ENCODE measurements at regions not wholly inside any gene's neighbourhood (a gene's known extent, or its start where the extent isn't known, plus 50 kb on each side); places are given as distances from the start of the nearest gene placed in this dataset.

DNA sequence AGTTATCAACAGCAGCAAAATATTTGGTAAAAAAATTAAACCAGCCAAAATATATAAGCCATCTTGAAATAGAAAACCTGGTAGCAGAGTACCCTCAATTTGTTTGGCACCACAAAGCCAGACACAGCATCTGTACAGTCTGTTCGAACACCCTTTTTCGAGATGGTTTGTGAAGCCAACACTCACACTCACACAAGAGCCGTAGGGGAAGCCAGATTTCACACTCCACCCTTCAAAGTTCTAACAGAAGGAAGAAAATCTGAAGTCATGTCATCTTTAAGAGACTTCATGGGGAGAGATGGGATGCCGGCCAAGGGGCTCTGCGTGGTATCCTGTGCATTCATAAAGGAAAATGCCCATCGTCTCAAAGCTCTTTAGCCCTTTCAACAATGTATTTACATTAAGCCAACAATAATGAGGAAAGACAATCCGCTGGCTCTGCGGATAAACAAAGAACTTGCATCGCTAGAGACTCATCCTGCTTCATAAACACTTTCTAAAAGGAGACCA lies 451.5 kb upstream of the CHST9 start:
- no peak for TF ChIP-seq POLR2A (IDR thresholded peaks at IDR 0.05; ENCODE audit: borderline replicate concordance, extremely low read depth, insufficient read depth, insufficient read length)
- TF ChIP-seq, protein P1, sequence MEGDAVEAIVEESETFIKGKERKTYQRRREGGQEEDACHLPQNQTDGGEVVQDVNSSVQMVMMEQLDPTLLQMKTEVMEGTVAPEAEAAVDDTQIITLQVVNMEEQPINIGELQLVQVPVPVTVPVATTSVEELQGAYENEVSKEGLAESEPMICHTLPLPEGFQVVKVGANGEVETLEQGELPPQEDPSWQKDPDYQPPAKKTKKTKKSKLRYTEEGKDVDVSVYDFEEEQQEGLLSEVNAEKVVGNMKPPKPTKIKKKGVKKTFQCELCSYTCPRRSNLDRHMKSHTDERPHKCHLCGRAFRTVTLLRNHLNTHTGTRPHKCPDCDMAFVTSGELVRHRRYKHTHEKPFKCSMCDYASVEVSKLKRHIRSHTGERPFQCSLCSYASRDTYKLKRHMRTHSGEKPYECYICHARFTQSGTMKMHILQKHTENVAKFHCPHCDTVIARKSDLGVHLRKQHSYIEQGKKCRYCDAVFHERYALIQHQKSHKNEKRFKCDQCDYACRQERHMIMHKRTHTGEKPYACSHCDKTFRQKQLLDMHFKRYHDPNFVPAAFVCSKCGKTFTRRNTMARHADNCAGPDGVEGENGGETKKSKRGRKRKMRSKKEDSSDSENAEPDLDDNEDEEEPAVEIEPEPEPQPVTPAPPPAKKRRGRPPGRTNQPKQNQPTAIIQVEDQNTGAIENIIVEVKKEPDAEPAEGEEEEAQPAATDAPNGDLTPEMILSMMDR (IDR thresholded peaks at IDR 0.05 in 2 of 3, conservative IDR thresholded peaks at IDR 0.05 in 1 of 3; ENCODE audit: borderline replicate concordance in 1 of 3, insufficient read depth in 1 of 3, low read depth in 2 of 3, low read length in 2 of 3): no peak

Data from HCT116 (cell line).